HG03039 (cell line): ENCODE measurements at regions not wholly inside any gene's neighbourhood (a gene's known extent, or its start where the extent isn't known, plus 50 kb on each side); places are given as distances from the start of the nearest gene placed in this dataset.

Source experiments
- ATAC-seq: cut with Tn5 transposase; IDR thresholded peaks from one replicate; pipeline ENCODE4 v1.9.1; 2021; ENCODE audit warnings: mild to moderate bottlenecking, moderate library complexity; ENCODE audit not compliant: unreplicated experiment

GRCh38 chr7:8932751-8933150, 499.3 kb downstream of the NXPH1 start:
- ATAC-seq: no peak

GRCh38 chr7:8937204-8937603, 503.8 kb downstream of the NXPH1 start:
- no peak for ATAC-seq

GRCh38 chr7:8938044-8938805, 504.8 kb downstream of the NXPH1 start:
- ATAC-seq: no peak

GRCh38 chr7:8939446-8939845, 506.0 kb downstream of the NXPH1 start:
- no peak for ATAC-seq

- no peak for ATAC-seq
Observed at GRCh38 chr7:8963722-8964121, 530.3 kb downstream of the NXPH1 start.

GRCh38 chr7:8965177-8965576, 531.8 kb downstream of the NXPH1 start:
- no peak for ATAC-seq

GRCh38 chr7:8973601-8974000, 540.2 kb downstream of the NXPH1 start:
- ATAC-seq: no peak

GRCh38 chr7:8975681-8976080, 542.3 kb downstream of the NXPH1 start:
- ATAC-seq: no peak

GRCh38 chr7:8982338-8982992, 549.1 kb downstream of the NXPH1 start:
- ATAC-seq: no peak

GRCh38 chr7:8985255-8985654, 551.8 kb downstream of the NXPH1 start:
- no peak for ATAC-seq

GRCh38 chr7:8988267-8988666, 554.9 kb downstream of the NXPH1 start:
- ATAC-seq: no peak

GRCh38 chr7:8991159-8991558, 557.8 kb downstream of the NXPH1 start:
- no peak for ATAC-seq

- ATAC-seq: no peak
Observed at GRCh38 chr7:8998762-8999161, 565.4 kb downstream of the NXPH1 start.

- no peak for ATAC-seq
Observed at GRCh38 chr7:9013940-9014339, 580.5 kb downstream of the NXPH1 start.

GRCh38 chr7:9017286-9017685, 583.9 kb downstream of the NXPH1 start:
- no peak for ATAC-seq

- ATAC-seq: no peak
Observed at GRCh38 chr7:9022456-9022855, 589.0 kb downstream of the NXPH1 start.

- no peak for ATAC-seq
Observed at GRCh38 chr7:9023675-9024294, 590.4 kb downstream of the NXPH1 start.

GRCh38 chr7:9026121-9026520, 592.7 kb downstream of the NXPH1 start:
- no peak for ATAC-seq

GRCh38 chr7:9028012-9028411, 594.6 kb downstream of the NXPH1 start:
- no peak for ATAC-seq

- no peak for ATAC-seq
Observed at GRCh38 chr7:9029681-9030530, 596.5 kb downstream of the NXPH1 start.

- no peak for ATAC-seq
Observed at GRCh38 chr7:9030976-9031375, 597.6 kb downstream of the NXPH1 start.
